ENCODE measurements at regions not wholly inside any gene's neighbourhood (a gene's known extent, or its start where the extent isn't known, plus 50 kb on each side); places are given as distances from the start of the nearest gene placed in this dataset.
"Not testable (repeated sequence)": the region's sequence is repeated elsewhere in the genome, so short reads cannot be mapped to it uniquely, and the experiment has no call there.

- DNase-seq = no peak
Observed at GRCh38 chr1:112105557-112105956, 116.1 kb upstream of the KCND3 start.

DNA sequence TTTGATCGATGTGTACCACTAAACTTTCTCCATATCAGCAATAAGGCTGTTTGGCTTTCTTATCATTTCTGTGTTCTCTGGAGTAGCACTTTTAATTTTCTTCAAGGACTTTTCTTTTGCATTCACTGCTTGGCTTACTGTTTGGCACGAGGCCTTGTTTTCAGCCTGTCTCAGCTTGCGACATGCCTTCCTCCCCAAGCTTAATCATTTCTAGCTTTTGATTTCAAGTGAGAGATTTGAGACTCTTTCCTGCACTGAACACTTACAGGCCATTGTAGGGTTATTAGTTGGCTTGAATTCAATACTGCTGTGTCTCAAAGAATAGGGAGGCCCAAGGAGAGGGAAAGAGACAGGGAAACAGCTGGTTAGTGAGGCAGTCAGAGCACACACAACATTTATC lies 120.6 kb upstream of the KCND3 start:
- no peak for DNase-seq

DNA sequence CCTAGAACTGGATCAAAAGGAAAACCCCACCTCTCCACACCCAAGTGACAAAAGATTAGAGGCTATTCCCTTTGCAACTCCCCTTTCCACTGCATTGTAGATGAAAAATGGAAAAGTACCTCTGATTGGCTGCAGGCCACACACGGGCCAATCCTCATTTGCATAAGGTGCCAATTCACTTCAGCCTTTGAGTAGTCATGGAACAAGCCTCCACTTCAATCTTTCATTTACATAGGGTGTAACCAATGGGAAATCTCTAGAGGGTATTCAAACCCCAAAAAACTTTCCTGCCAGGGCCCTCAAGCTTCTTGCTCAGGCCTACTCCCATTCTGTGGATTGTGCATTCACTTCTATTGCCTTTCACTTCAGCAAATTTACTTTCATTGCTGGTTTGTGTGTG lies 122.3 kb upstream of the KCND3 start:
- no peak for DNase-seq

- DNase-seq = no peak
Observed at GRCh38 chr1:112114540-112114939, 125.1 kb upstream of the KCND3 start.

GRCh38 chr1:112126598-112126997 lies 137.1 kb upstream of the KCND3 start:
- DNase-seq = no peak

GRCh38 chr1:112127606-112128005 lies 138.1 kb upstream of the KCND3 start:
- DNase-seq = not testable (repeated sequence)

GRCh38 chr1:112133487-112133886 lies 144.0 kb upstream of the KCND3 start:
- DNase-seq = no peak

DNA sequence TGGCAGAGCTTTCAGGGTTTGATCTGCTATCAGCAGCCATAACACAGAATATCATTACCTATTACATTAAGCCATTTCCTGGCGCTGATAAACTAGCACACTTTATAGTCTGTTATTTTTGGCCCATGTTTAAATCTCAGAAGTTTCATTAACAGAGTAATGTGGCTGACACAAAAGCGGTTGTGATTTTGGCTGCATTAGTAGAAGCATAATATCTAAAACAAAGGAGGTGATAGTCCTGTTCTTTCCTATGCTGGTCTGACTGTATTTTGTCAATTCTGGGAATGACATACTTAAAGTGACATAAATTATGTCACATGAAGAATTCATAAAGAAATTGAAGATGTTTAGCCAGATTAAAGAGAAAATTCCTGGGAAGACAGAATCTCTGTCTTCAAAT lies 151.3 kb upstream of the KCND3 start:
- DNase-seq = no peak

GRCh38 chr1:112141301-112141700 lies 151.8 kb upstream of the KCND3 start:
- no peak for DNase-seq

GRCh38 chr1:112141923-112142322 lies 152.5 kb upstream of the KCND3 start:
- DNase-seq = no peak

GRCh38 chr1:112143871-112144441 lies 154.5 kb upstream of the KCND3 start:
- DNase-seq = no peak

- DNase-seq = no peak
Observed at GRCh38 chr1:112144733-112145426, 155.4 kb upstream of the KCND3 start.

DNA sequence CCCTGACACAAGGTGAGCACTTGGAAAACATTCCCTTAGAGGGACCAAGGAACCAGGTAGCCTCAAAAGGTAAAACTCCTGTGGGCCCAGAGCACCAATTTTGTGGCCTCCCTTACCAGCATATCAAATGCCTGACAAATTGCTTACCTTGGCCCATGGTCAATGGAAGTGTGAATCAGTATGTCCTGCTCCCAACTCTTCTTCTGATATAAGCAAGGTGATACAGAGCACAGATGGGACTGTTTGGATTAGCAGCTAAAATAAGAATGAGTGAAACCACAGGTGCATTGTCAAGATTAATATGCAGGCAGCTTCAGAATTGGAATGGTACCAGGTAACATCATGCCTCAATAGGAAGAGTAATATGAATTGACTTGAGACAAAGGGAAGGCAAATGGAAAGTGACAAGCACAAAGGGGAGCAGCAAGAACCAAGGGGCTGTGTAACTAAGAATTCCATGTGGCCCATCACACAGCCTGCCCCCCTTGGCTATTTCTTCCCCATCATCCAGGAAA lies 156.8 kb upstream of the KCND3 start:
- DNase-seq = no peak

DNA sequence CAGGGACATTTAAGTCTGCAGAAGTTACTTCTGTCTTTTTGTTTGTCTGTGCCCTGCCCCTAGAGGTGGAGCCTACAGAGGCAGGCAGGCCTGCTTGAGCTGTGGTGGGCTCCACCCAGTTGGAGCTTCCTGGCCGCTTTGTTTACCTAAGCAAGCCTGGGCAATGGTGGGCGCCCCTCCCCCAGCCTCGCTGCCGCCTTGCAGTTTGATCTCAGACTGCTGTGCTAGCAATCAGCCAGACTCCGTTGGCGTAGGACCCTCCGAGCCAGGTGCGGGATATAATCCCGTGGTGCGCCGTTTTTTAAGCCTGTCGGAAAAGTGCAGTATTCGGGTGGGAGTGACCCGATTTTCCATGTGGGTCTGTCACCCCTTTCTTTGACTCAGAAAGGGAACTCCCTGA lies 170.7 kb upstream of the KCND3 start:
- not testable (repeated sequence) for DNase-seq

GRCh38 chr1:112165375-112165774 lies 175.9 kb upstream of the KCND3 start:
- no peak for DNase-seq

DNA sequence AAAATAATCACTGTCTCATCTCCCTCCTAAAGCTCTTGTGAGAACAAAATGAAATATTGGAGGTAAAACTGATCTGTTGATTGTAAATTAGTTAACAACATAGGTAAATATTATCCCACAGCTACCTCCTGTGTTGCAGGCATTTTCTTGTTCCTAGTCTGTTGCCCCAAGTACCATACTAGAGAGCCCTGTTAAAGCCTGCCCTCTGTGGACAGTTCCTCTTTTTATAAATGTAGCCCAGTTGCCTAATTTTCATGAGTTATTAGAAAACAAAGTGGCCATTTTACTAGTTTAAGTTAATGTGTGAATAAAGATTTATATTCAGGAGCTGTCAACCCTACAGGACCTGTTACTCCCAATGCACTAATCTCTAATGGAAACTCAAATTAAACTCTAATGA lies 180.0 kb upstream of the KCND3 start:
- no peak for DNase-seq

- DNase-seq = peak; percentile 25
Observed at GRCh38 chr1:112172294-112172882, 182.9 kb upstream of the KCND3 start.

- no peak for DNase-seq
Observed at GRCh38 chr1:112177314-112177713, 187.8 kb upstream of the KCND3 start.

- no peak for DNase-seq
Observed at GRCh38 chr1:112188611-112189010, 199.1 kb upstream of the KCND3 start.

- DNase-seq = no peak
Observed at GRCh38 chr1:112196008-112196588, 199.9 kb upstream of the CTTNBP2NL start.

DNA sequence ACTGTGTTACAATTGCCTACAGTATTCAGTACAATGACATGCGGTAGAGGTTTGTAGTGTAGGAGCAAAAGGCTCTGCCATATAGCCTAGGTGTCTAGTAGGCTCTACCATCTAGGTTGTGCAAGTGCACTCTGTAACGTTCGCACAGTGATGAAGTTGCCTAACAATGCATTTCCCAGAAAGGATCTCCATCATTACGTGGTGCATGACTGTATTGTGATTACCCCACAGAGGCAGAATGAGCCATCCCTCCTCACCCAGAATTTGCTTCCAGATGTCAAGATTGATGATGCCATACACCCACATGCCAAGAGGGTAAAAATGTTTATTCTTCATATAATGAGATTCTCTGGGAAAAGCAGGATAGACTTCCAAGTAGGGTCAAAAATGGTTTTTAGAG lies 199.3 kb upstream of the CTTNBP2NL start:
- DNase-seq = no peak

GRCh38 chr1:112209493-112209892 lies 186.5 kb upstream of the CTTNBP2NL start:
- DNase-seq = no peak

GRCh38 chr1:112219267-112219666 lies 176.7 kb upstream of the CTTNBP2NL start:
- no peak for DNase-seq

DNA sequence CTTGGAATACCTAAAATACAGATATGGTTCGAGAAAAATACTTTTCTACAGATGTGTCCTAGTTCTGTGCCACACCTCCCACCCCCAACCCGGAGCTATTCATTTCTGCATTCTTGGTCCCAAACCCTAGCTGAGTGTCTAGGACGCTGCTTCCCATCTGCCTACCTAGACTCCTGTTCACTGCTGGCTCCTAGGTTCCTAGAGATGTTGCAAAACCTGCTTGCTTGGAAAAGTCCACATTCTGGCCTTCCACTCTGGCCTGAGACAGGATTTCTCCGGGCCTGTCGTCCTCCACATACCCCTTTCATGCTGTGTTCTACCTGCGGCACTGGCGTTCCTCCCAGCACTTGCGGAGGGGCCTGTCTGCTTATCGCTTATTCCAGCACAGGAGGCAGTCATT lies 165.8 kb upstream of the CTTNBP2NL start:
- DNase-seq = no peak
